Panc1 (cell line): ENCODE measurements at regions not wholly inside any gene's neighbourhood (a gene's known extent, or its start where the extent isn't known, plus 50 kb on each side); places are given as distances from the start of the nearest gene placed in this dataset.

ENCODE experiments used
- ATAC-seq: fragments of 200-7000 bp; cut with Tn5 transposase; 2 replicates; pipeline ENCODE4 v1.9.1; 2020; ENCODE audit warnings: mild to moderate bottlenecking, moderate library complexity
- BruUV-seq: library from RNA; stranded (reverse); fragments of 400-500 nt; replicated peaks from 2 replicates; lab custom pipeline; 2021; lab: Mats Ljungman, UMichigan
- CTCF ChIA-PET: fragments of 300-600 bp; sonication (Branson Sonifier 250); formaldehyde crosslinking; loops from one replicate; lab custom pipeline; 2022; ENCODE audit warnings: antibody characterized with exemption; lab: Charles Lee
- POLR2A ChIA-PET: fragments of 300-600 bp; sonication (Branson Sonifier 250); formaldehyde crosslinking; loops from one replicate; lab custom pipeline; 2022; ENCODE audit warnings: antibody characterized with exemption; lab: Charles Lee
- DNase-seq: peaks from one replicate; pipeline ENCODE4 v3.0.0-alpha.2; 2010; ENCODE audit warnings: low read depth, low spot score
- H3K27ac ChIP-seq: 2 replicates; pipeline ENCODE4 v1.5.1; 2011; ENCODE audit warnings: mild to moderate bottlenecking, low read length, inconsistent platforms
- H3K27me3 ChIP-seq: fragments of 200-500 bp; sonication (Bioruptor generic); 2 replicates; pipeline ENCODE4 v1.6.0; 2014; ENCODE audit warnings: low read length, inconsistent platforms; ENCODE audit not compliant: control insufficient read depth, insufficient read depth
- H3K36me3 ChIP-seq: fragments of 200-500 bp; sonication (Bioruptor generic); 2 replicates; pipeline ENCODE4 v1.5.1; 2014; ENCODE audit warnings: inconsistent platforms, mild to moderate bottlenecking, low read length, moderate library complexity; ENCODE audit not compliant: control insufficient read depth, insufficient read depth
- H3K4me1 ChIP-seq: 2 replicates; pipeline ENCODE4 v1.5.1; 2011; ENCODE audit warnings: inconsistent platforms, mild to moderate bottlenecking, low read length, moderate library complexity; ENCODE audit not compliant: control insufficient read depth, insufficient read depth
- H3K4me3 ChIP-seq, 2 experiments: 2 replicates each; pipeline ENCODE4 v1.5.1; 2011 to 2012; ENCODE audit warnings: low read depth in 2 of 2, low read length in 2 of 2, mild to moderate bottlenecking in 2 of 2, inconsistent platforms in 1 of 2, moderate library complexity in 1 of 2
- H3K9me3 ChIP-seq: fragments of 200-500 bp; sonication (Bioruptor generic); 2 replicates; pipeline ENCODE4 v1.5.1; 2014; ENCODE audit warnings: low read depth, mild to moderate bottlenecking, inconsistent platforms, low read length, moderate library complexity; ENCODE audit not compliant: control insufficient read depth, insufficient read depth
- CTCF ChIP-seq: fragments of 450-650 bp; IDR thresholded peaks from 2 replicates; pipeline ENCODE4 v1.5.1; 2017; ENCODE audit warnings: mild to moderate bottlenecking
- POLR2AphosphoS5 ChIP-seq: IDR thresholded peaks from 2 replicates; pipeline ENCODE4 v1.6.1; 2012; ENCODE audit warnings: mild to moderate bottlenecking, low read depth, low read length, moderate library complexity
- REST ChIP-seq, 2 experiments: IDR thresholded peaks; 2 replicates each; pipeline ENCODE4 v1.6.1; 2011 to 2012; ENCODE audit warnings: low read depth in 2 of 2, control low read depth in 1 of 2, low read length in 1 of 2, mild to moderate bottlenecking in 1 of 2, moderate library complexity in 1 of 2; ENCODE audit not compliant: insufficient read depth in 1 of 2
- SIN3A ChIP-seq: IDR thresholded peaks from 2 replicates; pipeline ENCODE4 v1.6.1; 2012; ENCODE audit warnings: low read depth, mild to moderate bottlenecking, low read length, moderate library complexity, borderline replicate concordance; ENCODE audit not compliant: insufficient read depth
- TCF7L2 ChIP-seq: IDR thresholded peaks from 2 replicates; pipeline ENCODE4 v1.6.1; 2011; ENCODE audit warnings: mild to moderate bottlenecking, low read depth, low read length, inconsistent platforms
- in situ Hi-C: cut with HindIII; loops from 2 replicates; pipeline ENCODE4 v1.10.0; 2016; ENCODE audit warnings: low sequenced_read_pairs, low pct_unique_long_range_greater_than_20kb
- intact Hi-C: fragments of 100-400 bp; cut with micrococcal nuclease; formaldehyde crosslinking; loops from one replicate; pipeline ENCODE4 v1.10.0; 2022; ENCODE audit not compliant: unreplicated experiment

- no peak for ATAC-seq
- Histone ChIP-seq H3K4me3 (no peak overlapping the region), H3K4me1 (no peaks in the 10 kb centered on the region), H3K36me3 (no peaks in the 10 kb centered on the region), H3K27me3 (no peaks in the 10 kb centered on the region), H3K27ac (no peak overlapping the region), H3K9me3 (no peaks in the 10 kb centered on the region)
- in situ Hi-C loops (no loop called here), intact Hi-C loops (no loop called here)
- ChIA-PET CTCF (no interaction called here), POLR2A (no interaction called here)
- BruUV-seq: no TSS peak
- no peak for DNase-seq
- TF ChIP-seq REST (IDR thresholded peaks at IDR 0.05; ENCODE audit: insufficient read depth in 1 of 2, low read depth in 2 of 2, low read length in 1 of 2): no peak
- no peak for TF ChIP-seq TCF7L2
- TF ChIP-seq POLR2AphosphoS5: no peak
- TF ChIP-seq SIN3A: no peak
- TF ChIP-seq CTCF: no peak
Measured at GRCh38 chr3:6568999-6569493, 291.9 kb upstream of the GRM7 start.

- no peak overlapping the region for H3K4me3 ChIP-seq
- H3K36me3 ChIP-seq: no peaks in the 10 kb centered on the region
- DNase-seq (no peak), ATAC-seq (no peak)
- in situ Hi-C loops: no loop called here
- POLR2A ChIA-PET: no interaction called here
- no peak overlapping the region for H3K27ac ChIP-seq
- intact Hi-C loops: no loop called here
- no peaks in the 10 kb centered on the region for H3K27me3 ChIP-seq
- no peaks in the 10 kb centered on the region for H3K9me3 ChIP-seq
- no peaks in the 10 kb centered on the region for H3K4me1 ChIP-seq
- CTCF ChIA-PET: no interaction called here
- TF ChIP-seq SIN3A (no peak), POLR2AphosphoS5 (no peak), TCF7L2 (no peak), CTCF (no peak), REST (IDR thresholded peaks at IDR 0.05; ENCODE audit: insufficient read depth in 1 of 2, low read depth in 2 of 2, low read length in 1 of 2) (no peak)
- no TSS peak for BruUV-seq
Measured at GRCh38 chr3:6571448-6571847, 289.5 kb upstream of the GRM7 start.
